DOHH2 (cell line): ENCODE measurements at regions not wholly inside any gene's neighbourhood (a gene's known extent, or its start where the extent isn't known, plus 50 kb on each side); places are given as distances from the start of the nearest gene placed in this dataset.

Experiments
- EZH2phosphoT487 ChIP-seq: fragments of 200-600 bp; sonication (generic); IDR thresholded peaks from 2 replicates; pipeline ENCODE4 v1.6.1; 2017; ENCODE audit warnings: borderline replicate concordance, mild to moderate bottlenecking, antibody characterized with exemption, low read length, moderate library complexity, mixed read lengths
- TF ChIP-seq, protein P1 (sequence below): fragments of 200-600 bp; sonication (generic); IDR thresholded peaks from one replicate; pipeline ENCODE4 v1.5.1; 2014; ENCODE audit warnings: antibody characterized with exemption, mild to moderate bottlenecking, low read depth, low read length; ENCODE audit not compliant: poor library complexity, severe bottlenecking

DNA sequence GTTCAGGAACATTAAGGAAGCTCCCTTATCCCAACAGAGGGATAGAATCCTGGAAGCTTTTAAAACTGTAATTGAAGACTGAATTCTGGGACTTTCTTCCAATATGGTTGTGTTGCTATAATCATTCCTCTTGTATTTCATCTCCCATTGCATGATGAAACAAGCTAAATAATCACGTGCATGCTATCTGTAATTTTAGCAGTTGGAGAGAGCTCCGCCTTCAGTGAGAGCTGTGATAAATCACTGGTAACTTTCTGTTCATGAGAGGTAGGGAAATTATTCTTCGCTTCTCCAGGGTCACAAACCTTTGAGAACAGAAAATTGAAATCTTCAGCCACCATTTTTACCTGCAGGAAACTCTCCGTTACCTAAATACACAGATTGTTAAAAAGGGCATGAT is 530.2 kb downstream of the HTR7 start:
- TF ChIP-seq, protein P1, sequence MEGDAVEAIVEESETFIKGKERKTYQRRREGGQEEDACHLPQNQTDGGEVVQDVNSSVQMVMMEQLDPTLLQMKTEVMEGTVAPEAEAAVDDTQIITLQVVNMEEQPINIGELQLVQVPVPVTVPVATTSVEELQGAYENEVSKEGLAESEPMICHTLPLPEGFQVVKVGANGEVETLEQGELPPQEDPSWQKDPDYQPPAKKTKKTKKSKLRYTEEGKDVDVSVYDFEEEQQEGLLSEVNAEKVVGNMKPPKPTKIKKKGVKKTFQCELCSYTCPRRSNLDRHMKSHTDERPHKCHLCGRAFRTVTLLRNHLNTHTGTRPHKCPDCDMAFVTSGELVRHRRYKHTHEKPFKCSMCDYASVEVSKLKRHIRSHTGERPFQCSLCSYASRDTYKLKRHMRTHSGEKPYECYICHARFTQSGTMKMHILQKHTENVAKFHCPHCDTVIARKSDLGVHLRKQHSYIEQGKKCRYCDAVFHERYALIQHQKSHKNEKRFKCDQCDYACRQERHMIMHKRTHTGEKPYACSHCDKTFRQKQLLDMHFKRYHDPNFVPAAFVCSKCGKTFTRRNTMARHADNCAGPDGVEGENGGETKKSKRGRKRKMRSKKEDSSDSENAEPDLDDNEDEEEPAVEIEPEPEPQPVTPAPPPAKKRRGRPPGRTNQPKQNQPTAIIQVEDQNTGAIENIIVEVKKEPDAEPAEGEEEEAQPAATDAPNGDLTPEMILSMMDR, result no peak
- TF ChIP-seq EZH2phosphoT487, result no peak
